ENCODE measurements at regions not wholly inside any gene's neighbourhood (a gene's known extent, or its start where the extent isn't known, plus 50 kb on each side); places are given as distances from the start of the nearest gene placed in this dataset.

DNA sequence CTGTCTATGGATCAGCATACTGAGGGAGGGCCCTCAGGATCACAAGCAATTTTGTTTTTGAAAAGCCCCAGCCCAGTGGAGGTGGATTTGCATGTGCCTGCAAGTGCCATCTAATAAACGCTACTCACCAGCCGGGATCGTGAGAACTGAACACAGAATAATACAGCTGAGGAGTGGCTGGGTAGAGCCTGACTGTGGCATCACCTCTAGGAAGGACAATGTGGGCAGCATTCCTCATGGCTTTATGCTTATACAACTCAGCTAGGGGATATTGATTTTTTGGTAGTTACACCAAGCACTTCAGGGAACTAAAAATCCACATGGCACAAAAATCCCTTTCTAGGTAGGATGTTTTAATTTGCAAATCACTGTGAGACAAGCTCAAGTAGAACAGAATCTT lies 72.7 kb upstream of the PALS2 start:
- Histone ChIP-seq H3F3A (ENCODE audit: low read length, unreplicated experiment) (no peaks in the 10 kb centered on the region), H3K9me2 (replicated peaks; ENCODE audit: low read length) (no peaks in the 10 kb centered on the region), H3K4me2 (ENCODE audit: low read length) (no peak overlapping the region), H3K27ac (ENCODE audit: low read length) (no peak overlapping the region), H3K9ac (ENCODE audit: low read length) (no peak overlapping the region), H3K4me1 (ENCODE audit: insufficient read depth, low read length) (no peaks in the 10 kb centered on the region), H3K4me3 (ENCODE audit: low read length) (no peak overlapping the region), H3K36me3 (ENCODE audit: low read depth, low read length) (no peaks in the 10 kb centered on the region), H3K27me3 (ENCODE audit: low read length) (peaks cover 66% of the 10 kb centered on the region), H2AFZ (ENCODE audit: low read length) (no peak overlapping the region), H3K79me2 (ENCODE audit: low read length) (no peaks in the 10 kb centered on the region), H4K20me1 (ENCODE audit: low read length) (no peaks in the 10 kb centered on the region), H3K9me3 (ENCODE audit: low read length) (no peaks in the 10 kb centered on the region)
- ATAC-seq (no peak), DNase-seq (no peak)
- CTCF ChIA-PET: no interaction called here
- no peak for TF ChIP-seq EZH2phosphoT487 (IDR thresholded peaks at IDR 0.05; ENCODE audit: borderline replicate concordance, low read length)
- TF ChIP-seq EZH2 (IDR thresholded peaks at IDR 0.05; ENCODE audit: low read length, unreplicated experiment): no peak
- TF ChIP-seq, protein P1, sequence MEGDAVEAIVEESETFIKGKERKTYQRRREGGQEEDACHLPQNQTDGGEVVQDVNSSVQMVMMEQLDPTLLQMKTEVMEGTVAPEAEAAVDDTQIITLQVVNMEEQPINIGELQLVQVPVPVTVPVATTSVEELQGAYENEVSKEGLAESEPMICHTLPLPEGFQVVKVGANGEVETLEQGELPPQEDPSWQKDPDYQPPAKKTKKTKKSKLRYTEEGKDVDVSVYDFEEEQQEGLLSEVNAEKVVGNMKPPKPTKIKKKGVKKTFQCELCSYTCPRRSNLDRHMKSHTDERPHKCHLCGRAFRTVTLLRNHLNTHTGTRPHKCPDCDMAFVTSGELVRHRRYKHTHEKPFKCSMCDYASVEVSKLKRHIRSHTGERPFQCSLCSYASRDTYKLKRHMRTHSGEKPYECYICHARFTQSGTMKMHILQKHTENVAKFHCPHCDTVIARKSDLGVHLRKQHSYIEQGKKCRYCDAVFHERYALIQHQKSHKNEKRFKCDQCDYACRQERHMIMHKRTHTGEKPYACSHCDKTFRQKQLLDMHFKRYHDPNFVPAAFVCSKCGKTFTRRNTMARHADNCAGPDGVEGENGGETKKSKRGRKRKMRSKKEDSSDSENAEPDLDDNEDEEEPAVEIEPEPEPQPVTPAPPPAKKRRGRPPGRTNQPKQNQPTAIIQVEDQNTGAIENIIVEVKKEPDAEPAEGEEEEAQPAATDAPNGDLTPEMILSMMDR (conservative IDR thresholded peaks at IDR 0.05; ENCODE audit: low read depth, low read length): no peak
- intact Hi-C loops (cut with micrococcal nuclease): no loop called here
- BruUV-seq (replicated peaks): no TSS peak
- POLR2A ChIA-PET (ENCODE audit: unreplicated experiment): no interaction called here

DNA sequence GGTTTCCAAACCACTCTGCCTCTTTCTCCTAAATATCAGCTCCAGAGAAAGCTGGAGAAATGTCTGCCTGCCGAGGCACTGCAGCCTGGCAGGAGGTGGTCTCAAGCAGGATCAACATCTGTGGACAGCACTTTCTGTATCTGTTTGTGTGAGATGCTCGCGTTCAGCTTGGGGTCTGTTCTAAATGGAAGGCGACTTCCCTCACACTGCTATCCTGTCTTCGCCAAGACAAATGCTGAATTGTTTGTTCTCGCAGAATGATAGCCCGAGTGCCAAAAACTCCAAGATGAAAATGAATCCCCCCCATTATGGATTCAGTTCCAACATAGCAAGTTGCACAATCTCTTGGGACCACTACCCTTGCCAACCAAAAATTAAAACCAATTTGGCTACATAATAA lies 72.2 kb upstream of the PALS2 start:
- intact Hi-C loops (cut with micrococcal nuclease): no loop called here
- DNase-seq: no peak
- no peak overlapping the region for H2AFZ ChIP-seq (ENCODE audit: low read length)
- H3K79me2 ChIP-seq (ENCODE audit: low read length): no peaks in the 10 kb centered on the region
- POLR2A ChIA-PET (ENCODE audit: unreplicated experiment): no interaction called here
- H3F3A ChIP-seq (ENCODE audit: low read length, unreplicated experiment): no peaks in the 10 kb centered on the region
- H3K4me3 ChIP-seq (ENCODE audit: low read length): no peak overlapping the region
- H3K4me1 ChIP-seq (ENCODE audit: insufficient read depth, low read length): no peaks in the 10 kb centered on the region
- H4K20me1 ChIP-seq (ENCODE audit: low read length): no peaks in the 10 kb centered on the region
- H3K9me3 ChIP-seq (ENCODE audit: low read length): no peaks in the 10 kb centered on the region
- no peaks in the 10 kb centered on the region for H3K36me3 ChIP-seq (ENCODE audit: low read depth, low read length)
- TF ChIP-seq EZH2phosphoT487 (IDR thresholded peaks at IDR 0.05; ENCODE audit: borderline replicate concordance, low read length): no peak
- no peak for ATAC-seq
- H3K4me2 ChIP-seq (ENCODE audit: low read length): no peak overlapping the region
- H3K9ac ChIP-seq (ENCODE audit: low read length): no peak overlapping the region
- H3K27ac ChIP-seq (ENCODE audit: low read length): no peak overlapping the region
- no peaks in the 10 kb centered on the region for H3K9me2 ChIP-seq (replicated peaks; ENCODE audit: low read length)
- CTCF ChIA-PET: no interaction called here
- BruUV-seq (replicated peaks): no TSS peak
- peaks cover 64% of the 10 kb centered on the region for H3K27me3 ChIP-seq (ENCODE audit: low read length)

DNA sequence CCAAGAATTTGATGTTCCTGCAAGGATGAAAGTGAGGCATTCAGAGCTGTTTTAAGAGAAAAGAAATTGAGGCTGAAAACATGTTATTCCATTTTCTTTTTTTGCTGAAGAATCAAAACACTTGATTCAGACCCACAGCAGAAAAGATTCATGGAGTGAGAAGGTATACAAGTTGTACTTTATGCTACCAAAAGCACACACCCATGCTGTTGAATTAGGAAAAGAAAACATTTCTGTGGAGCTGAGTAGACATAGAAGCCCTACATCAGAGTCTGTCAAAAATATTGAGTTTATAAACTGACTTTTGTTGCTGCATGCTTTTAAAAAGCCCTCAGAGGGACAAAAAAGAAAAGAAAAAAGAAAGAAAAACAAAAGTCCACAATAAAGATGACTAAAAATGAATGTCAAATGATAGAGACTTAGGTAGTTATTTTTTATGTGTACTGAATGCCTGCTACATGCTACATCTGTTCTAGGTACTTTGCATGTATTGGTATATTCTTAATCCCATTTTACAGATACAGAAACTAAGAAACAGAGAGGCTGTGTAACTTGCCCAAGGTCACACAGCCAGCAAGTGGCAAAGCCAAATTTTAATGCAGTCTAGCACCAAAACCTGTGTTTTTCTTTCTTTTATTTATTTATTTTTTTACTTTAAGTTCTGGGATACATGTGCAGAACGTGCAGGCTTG lies 71.7 kb upstream of the PALS2 start:
- Histone ChIP-seq H3F3A (ENCODE audit: low read length, unreplicated experiment) (no peaks in the 10 kb centered on the region), H3K4me1 (ENCODE audit: insufficient read depth, low read length) (no peaks in the 10 kb centered on the region), H3K9ac (ENCODE audit: low read length) (no peak overlapping the region), H3K27ac (ENCODE audit: low read length) (no peak overlapping the region), H2AFZ (ENCODE audit: low read length) (no peak overlapping the region), H4K20me1 (ENCODE audit: low read length) (no peaks in the 10 kb centered on the region), H3K79me2 (ENCODE audit: low read length) (no peaks in the 10 kb centered on the region), H3K4me2 (ENCODE audit: low read length) (no peak overlapping the region), H3K9me3 (ENCODE audit: low read length) (no peaks in the 10 kb centered on the region), H3K36me3 (ENCODE audit: low read depth, low read length) (no peaks in the 10 kb centered on the region), H3K4me3 (ENCODE audit: low read length) (no peak overlapping the region), H3K9me2 (replicated peaks; ENCODE audit: low read length) (no peaks in the 10 kb centered on the region), H3K27me3 (ENCODE audit: low read length) (peaks cover 58% of the 10 kb centered on the region)
- intact Hi-C loops (cut with micrococcal nuclease): no loop called here
- ATAC-seq (no peak), DNase-seq (no peak)
- POLR2A ChIA-PET (ENCODE audit: unreplicated experiment): no interaction called here
- TF ChIP-seq, protein P1 (conservative IDR thresholded peaks at IDR 0.05; ENCODE audit: low read depth, low read length): no peak
- no TSS peak for BruUV-seq (replicated peaks)
- CTCF ChIA-PET: no interaction called here

Measured in PC-3 (cell line).